Activated CD4-positive, alpha-beta T cell treated with anti-CD3 and anti-CD28 coated beads for 1 hour (primary cell): ENCODE measurements at regions not wholly inside any gene's neighbourhood (a gene's known extent, or its start where the extent isn't known, plus 50 kb on each side); places are given as distances from the start of the nearest gene placed in this dataset.

Source experiments
- DNase-seq: peaks from one replicate; pipeline ENCODE4 v3.0.0-alpha.2; 2020

GRCh38 chr7:35437619-35438275 is 183.8 kb upstream of the TBX20 start:
- no peak for DNase-seq

DNA sequence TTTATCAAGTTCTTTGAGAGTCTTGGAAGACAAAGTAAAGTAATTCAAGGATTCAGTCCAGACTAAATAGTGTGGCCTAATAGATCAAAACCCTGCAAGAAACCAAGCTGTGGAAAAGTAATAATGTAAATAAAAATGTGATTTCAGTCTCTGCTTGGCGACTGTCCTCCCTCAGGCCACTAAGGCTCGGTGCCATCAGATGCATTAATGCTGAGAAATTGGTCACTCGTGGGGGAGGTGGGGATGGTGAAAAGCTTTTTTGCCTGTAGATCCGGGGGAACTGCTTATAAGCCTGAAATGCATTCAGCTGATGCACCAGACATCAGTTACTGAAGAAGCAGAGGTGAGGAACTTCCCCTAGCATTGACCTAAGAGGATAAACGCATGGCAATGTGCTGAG is 182.6 kb upstream of the TBX20 start:
- DNase-seq: no peak

DNA sequence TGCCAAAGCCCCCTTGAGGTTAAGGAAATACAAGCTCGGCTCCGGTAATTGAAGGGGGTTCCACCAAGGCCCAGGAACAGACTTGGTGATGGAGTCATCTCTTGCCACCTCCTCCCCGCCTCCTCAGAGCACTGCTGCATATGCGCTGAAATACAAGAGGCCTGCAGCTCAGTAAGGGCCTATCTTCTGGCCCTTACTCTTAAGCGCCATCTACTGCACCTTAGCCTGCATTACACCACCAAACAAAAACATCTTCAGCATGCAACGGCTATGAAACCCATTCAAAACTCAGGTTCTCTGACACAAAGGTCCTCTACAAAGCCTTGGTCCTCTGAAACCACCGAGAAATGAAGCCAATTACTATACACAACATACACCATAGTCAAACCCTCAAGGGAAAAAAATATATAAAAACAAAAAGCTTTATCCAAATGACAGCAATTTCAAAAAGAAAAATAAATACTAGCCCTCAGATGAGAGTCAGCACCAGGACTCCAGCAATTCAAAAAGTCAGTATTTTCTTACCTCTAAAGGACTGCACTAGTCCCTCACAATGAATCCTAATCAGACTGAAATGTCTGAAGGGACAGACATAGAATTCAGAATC is 176.8 kb upstream of the TBX20 start:
- DNase-seq: no peak

- peak; percentile 25 for DNase-seq
These were observed 171.1 kb upstream of the TBX20 start for GRCh38 chr7:35424869-35425495.

- no peak for DNase-seq
These were observed 170.5 kb upstream of the TBX20 start for GRCh38 chr7:35424440-35424839.

DNA sequence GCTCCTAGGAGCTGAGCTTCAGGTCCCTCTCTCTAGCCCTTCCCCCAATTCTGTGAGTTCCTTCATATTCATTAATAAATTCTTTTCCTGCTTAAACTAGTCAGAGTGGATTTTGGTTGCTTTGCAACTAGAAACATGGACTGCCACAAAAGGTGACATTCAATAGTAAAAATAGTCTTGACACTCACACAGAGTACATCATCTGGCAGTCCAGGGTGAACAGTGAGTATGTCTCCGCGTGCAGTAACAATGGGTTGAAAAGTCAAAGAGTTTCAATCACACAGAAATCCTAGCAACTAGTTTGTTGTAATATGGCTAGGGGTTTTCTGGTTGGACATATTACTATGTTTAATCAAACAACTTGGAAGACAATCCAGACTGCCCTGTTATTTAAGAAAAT is 168.8 kb upstream of the TBX20 start:
- DNase-seq: no peak

GRCh38 chr7:35420656-35421055 is 166.8 kb upstream of the TBX20 start:
- DNase-seq: no peak

DNA sequence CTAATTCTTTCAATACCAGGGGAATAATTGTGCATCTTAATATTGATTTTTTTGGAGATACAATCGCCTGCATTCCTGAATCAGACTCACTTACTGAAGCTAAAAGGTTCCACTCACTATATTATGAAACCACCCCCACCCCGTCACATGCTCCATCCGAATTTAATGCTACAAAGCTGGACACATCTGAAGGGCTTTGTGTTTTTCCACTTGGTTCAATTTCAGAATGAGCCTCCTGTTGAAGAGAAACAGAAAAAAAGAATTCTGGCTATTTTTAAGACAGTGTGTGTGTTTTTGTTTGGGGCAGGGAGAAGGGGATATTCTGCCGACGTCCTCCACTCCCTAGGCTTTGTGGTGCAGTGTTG is 165.5 kb upstream of the TBX20 start:
- no peak for DNase-seq

GRCh38 chr7:35418716-35419390 is 165.0 kb upstream of the TBX20 start:
- DNase-seq: no peak

DNA sequence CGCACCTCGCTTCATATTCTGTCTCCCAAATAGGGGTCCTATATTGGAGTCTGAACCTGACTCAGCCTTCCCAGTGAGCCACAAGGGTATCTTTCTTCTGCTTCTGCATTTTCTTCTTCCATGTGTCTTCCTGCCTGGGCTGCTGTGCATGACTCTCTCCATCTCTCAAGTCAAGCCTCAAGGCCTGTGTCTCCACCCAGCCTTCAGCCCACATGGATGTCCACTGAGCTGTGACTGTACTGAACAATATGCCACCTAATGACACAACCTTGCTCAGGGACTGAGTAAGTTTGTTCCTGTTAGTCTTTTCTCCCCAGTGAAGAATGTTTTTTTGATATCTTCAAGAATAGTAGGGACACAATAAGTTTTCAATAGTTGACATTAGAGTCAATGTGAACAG is 162.7 kb upstream of the TBX20 start:
- no peak for DNase-seq

DNA sequence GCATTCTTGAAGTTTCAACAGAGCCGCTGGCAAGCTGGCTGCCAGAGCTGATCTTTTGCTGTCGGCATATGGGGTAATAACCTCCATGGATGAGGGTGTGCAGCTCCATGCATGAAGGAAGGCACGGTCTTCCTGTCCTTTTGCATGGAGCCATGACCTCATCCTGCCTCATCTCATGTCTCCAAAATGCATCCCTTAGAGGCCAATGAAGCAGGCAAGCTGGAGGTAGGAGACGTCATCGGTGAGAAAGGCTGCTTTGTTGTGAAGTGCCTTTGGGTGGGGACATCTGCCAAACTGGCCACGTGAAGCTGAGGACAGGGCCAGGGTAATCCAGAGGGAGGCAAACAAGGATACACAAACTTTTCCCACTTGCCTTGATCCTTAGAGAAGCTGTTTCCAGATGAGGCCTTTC is 161.5 kb upstream of the TBX20 start:
- DNase-seq: no peak

- no peak for DNase-seq
These were observed 157.4 kb upstream of the TBX20 start for GRCh38 chr7:35411331-35411730.

GRCh38 chr7:35405461-35405860 is 151.6 kb upstream of the TBX20 start:
- DNase-seq: no peak

- DNase-seq: no peak
These were observed 147.4 kb upstream of the TBX20 start for GRCh38 chr7:35401217-35401879.

GRCh38 chr7:35399840-35400239 is 145.9 kb upstream of the TBX20 start:
- no peak for DNase-seq

GRCh38 chr7:35399216-35399615 is 145.3 kb upstream of the TBX20 start:
- DNase-seq: no peak

GRCh38 chr7:35398518-35398917 is 144.6 kb upstream of the TBX20 start:
- no peak for DNase-seq

- no peak for DNase-seq
These were observed 136.2 kb upstream of the TBX20 start for GRCh38 chr7:35390146-35390545.

GRCh38 chr7:35389636-35390035 is 135.7 kb upstream of the TBX20 start:
- DNase-seq: no peak

DNA sequence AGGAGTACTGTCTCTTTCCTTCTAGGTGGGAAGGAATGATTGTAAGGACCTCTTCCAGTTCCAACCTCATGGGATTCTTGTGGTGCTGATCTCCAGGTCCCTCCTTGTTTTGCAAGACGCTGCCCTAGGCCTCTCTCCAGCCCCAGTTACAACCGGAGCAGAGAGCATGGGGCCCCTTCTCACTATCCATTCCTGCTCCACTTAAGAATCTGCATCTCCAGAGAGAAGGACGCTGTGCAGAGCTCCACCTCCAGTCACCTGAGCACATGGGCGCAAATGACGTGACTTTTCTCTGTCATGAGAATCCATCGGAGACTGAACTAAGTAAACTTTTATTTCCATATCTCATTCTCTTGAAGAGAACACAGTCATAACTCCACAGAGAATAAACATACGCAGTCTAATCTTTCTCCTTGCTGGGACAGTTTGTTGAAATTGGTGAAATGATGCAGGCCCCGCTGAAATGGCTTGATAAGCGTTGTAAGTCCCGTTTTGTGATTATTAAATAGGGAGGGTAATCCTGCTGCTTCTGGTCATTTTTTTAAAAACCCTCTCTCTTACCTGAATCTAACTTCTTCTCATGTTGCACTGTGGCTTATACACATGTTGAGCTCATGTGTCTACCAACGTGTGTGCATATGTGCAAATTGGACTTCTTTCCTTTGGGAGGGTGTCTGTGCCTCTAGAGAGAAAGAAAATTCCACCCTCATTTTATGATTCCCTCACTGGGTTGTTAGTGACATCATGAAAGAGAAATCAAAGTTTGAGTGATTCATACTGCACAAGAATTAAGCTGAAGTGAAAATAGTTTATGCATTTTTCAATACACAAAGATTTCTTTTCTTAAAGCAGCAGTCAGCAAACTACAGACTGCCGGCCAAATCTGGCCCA is 133.2 kb upstream of the TBX20 start:
- no peak for DNase-seq

DNA sequence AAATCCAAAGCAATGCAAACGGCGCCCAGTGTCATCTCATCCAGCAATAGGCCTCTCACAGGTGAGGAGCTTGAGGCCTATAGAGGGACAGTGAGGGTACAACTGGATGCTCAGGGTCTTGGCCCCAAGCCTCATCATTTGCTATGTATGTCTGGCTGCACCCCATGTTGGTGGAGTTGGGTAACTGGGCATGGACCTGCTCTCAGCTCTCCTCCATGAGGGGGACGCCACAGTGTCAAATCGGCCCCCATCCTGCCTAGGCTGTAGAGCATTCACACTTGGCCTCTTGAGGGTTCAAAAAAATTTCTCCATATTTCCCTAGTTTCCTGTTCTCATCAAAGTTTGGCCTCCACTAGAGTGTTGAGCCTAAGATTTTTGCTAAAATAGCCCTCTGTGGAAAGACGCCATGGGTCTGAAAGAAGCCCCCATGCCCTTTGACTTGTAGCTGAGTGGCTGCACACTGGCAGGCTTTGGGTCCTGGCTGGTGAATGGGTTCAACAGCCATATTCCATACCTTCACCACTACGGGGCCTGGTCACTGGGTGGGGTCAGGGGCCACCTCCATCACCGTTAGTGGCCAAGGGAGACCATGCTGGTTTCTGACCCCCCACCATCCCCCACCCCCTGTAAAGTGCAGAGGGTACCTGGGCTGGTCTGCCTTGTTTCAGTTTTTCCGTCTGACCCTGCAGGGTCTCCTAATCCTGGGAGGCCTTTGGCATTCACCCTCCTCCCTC is 132.3 kb upstream of the TBX20 start:
- no peak for DNase-seq
